COLO668 (cell line): ENCODE measurements at regions not wholly inside any gene's neighbourhood (a gene's known extent, or its start where the extent isn't known, plus 50 kb on each side); places are given as distances from the start of the nearest gene placed in this dataset.

Experiments
- DNase-seq: peaks from one replicate; lab custom pipeline; 2025; ENCODE audit not compliant: unreplicated experiment; lab: John Stamatoyannopoulos, UW

GRCh38 chr3:76869726-76870384 lies 170.0 kb upstream of the ROBO2 start:
- no peak for DNase-seq

- DNase-seq: no peak
These were observed 168.2 kb upstream of the ROBO2 start for GRCh38 chr3:76871655-76872054.

- DNase-seq: no peak
These were observed 166.9 kb upstream of the ROBO2 start for GRCh38 chr3:76872999-76873398.

GRCh38 chr3:76873532-76874242 lies 166.2 kb upstream of the ROBO2 start:
- no peak for DNase-seq

GRCh38 chr3:76879959-76880358 lies 159.9 kb upstream of the ROBO2 start:
- no peak for DNase-seq

GRCh38 chr3:76886761-76887500 lies 153.0 kb upstream of the ROBO2 start:
- no peak for DNase-seq

GRCh38 chr3:76888856-76889255 lies 151.0 kb upstream of the ROBO2 start:
- DNase-seq: no peak

GRCh38 chr3:76889911-76890310 lies 150.0 kb upstream of the ROBO2 start:
- DNase-seq: no peak

GRCh38 chr3:76897076-76897475 lies 142.8 kb upstream of the ROBO2 start:
- DNase-seq: no peak

GRCh38 chr3:76900596-76900995 lies 139.3 kb upstream of the ROBO2 start:
- no peak for DNase-seq

- DNase-seq: no peak
These were observed 131.7 kb upstream of the ROBO2 start for GRCh38 chr3:76908156-76908555.

GRCh38 chr3:76912841-76913383 lies 127.0 kb upstream of the ROBO2 start:
- DNase-seq: no peak

GRCh38 chr3:76917436-76917835 lies 122.5 kb upstream of the ROBO2 start:
- no peak for DNase-seq

GRCh38 chr3:76920511-76920910 lies 119.4 kb upstream of the ROBO2 start:
- DNase-seq: no peak

GRCh38 chr3:76923485-76923884 lies 116.4 kb upstream of the ROBO2 start:
- no peak for DNase-seq

- no peak for DNase-seq
These were observed 109.2 kb upstream of the ROBO2 start for GRCh38 chr3:76930712-76931111.

- no peak for DNase-seq
These were observed 106.7 kb upstream of the ROBO2 start for GRCh38 chr3:76933245-76933644.

- DNase-seq: no peak
These were observed 100.9 kb upstream of the ROBO2 start for GRCh38 chr3:76938962-76939361.

- no peak for DNase-seq
These were observed 99.6 kb upstream of the ROBO2 start for GRCh38 chr3:76940181-76940770.

- DNase-seq: no peak
These were observed 98.5 kb upstream of the ROBO2 start for GRCh38 chr3:76941376-76941775.

GRCh38 chr3:76942101-76942500 lies 97.8 kb upstream of the ROBO2 start:
- no peak for DNase-seq
